ENCODE measurements at regions not wholly inside any gene's neighbourhood (a gene's known extent, or its start where the extent isn't known, plus 50 kb on each side); places are given as distances from the start of the nearest gene placed in this dataset.

DNA sequence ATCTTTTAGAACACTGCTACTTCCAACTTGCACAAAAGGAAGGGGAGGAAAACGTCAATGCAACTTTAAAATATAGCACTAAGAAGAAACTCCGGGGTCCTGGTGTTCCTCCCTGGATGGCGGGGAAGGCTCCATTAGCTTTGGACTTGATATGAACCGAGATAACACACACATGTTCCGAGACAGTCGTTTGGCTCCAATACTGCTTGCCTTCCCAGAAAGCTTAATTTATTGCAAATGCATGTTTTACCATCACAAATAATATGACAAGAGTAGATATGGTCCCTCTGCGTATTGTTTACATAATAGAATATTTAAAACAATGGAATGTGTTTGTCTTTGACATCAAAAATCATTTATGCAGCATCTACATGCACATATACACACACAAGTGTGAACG lies 87.6 kb upstream of the CLMN start:
- TF ChIP-seq, protein P1, sequence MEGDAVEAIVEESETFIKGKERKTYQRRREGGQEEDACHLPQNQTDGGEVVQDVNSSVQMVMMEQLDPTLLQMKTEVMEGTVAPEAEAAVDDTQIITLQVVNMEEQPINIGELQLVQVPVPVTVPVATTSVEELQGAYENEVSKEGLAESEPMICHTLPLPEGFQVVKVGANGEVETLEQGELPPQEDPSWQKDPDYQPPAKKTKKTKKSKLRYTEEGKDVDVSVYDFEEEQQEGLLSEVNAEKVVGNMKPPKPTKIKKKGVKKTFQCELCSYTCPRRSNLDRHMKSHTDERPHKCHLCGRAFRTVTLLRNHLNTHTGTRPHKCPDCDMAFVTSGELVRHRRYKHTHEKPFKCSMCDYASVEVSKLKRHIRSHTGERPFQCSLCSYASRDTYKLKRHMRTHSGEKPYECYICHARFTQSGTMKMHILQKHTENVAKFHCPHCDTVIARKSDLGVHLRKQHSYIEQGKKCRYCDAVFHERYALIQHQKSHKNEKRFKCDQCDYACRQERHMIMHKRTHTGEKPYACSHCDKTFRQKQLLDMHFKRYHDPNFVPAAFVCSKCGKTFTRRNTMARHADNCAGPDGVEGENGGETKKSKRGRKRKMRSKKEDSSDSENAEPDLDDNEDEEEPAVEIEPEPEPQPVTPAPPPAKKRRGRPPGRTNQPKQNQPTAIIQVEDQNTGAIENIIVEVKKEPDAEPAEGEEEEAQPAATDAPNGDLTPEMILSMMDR (IDR thresholded peaks at IDR 0.05; ENCODE audit: borderline replicate concordance, extremely low read depth, insufficient read depth), result no peak
- FAIRE-seq (no peak), DNase-seq (peak in 3 of 5 donors; percentile 44 to 83 (median 74))

DNA sequence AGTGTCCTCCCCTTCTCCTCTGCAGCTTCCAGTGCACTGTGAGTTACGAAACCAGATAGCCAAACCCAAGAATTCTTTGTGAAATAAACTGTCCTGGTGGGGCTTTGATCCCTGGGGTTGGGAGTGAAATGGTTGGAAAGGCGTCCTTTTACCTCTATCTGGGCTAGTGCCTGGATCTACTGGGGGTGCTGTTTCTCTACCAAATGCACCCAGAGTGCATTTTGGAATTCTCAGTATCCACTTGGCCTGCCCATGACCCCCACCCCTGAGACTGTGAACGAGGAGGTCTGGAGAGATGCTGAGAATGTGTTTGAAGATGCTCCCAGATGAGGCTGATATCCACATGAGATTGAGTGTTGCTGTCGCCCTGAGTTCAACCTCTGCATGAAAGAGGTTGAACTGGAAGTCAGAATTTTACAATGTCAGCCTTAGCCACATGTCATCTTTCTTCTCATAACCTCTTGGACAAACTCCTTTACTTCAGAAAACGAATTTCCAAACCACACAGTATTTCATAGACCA lies 87.1 kb upstream of the CLMN start:
- H3K9ac ChIP-seq (ENCODE audit: low read length in 3 of 3), result no peak overlapping the region
- FAIRE-seq (no peak), DNase-seq (peak in 2 of 5 donors; percentile 20 to 52)
- intact Hi-C loops (cut with DNase I), result no loop called here
- H3K4me3 ChIP-seq (ENCODE audit: low read length in 3 of 3), result no peak overlapping the region
- H3K9me3 ChIP-seq (ENCODE audit: control insufficient read depth in 2 of 3, insufficient read depth in 1 of 3, low read length in 3 of 3), result no peaks in the 10 kb centered on the region
- H3K27ac ChIP-seq (ENCODE audit: low read depth in 2 of 2, low read length in 2 of 2), result peak overlapping the region; percentile 8 to 82
- H3K36me3 ChIP-seq (ENCODE audit: control insufficient read depth in 2 of 3, insufficient read depth in 3 of 3, low read length in 3 of 3), result no peaks in the 10 kb centered on the region
- H3K4me1 ChIP-seq (ENCODE audit: control insufficient read depth in 2 of 3, insufficient read depth in 2 of 3, low read depth in 1 of 3, low read length in 3 of 3), result peaks cover 4 to 13% (median 4%) of the 10 kb centered on the region in 3 donors
- TF ChIP-seq, protein P1 (IDR thresholded peaks at IDR 0.05; ENCODE audit: borderline replicate concordance, extremely low read depth, insufficient read depth), result no peak
- no peaks in the 10 kb centered on the region for H3K27me3 ChIP-seq (ENCODE audit: control insufficient read depth, insufficient read depth, low read length)

More for the DNA sequence above, 87.6 kb upstream of the CLMN start:
- no peaks in the 10 kb centered on the region for H3K36me3 ChIP-seq (ENCODE audit: control insufficient read depth in 2 of 3, insufficient read depth in 3 of 3, low read length in 3 of 3)
- H3K4me3 ChIP-seq (ENCODE audit: low read length in 3 of 3), result no peak overlapping the region
- H3K4me1 ChIP-seq (ENCODE audit: control insufficient read depth in 2 of 3, insufficient read depth in 2 of 3, low read depth in 1 of 3, low read length in 3 of 3), result peaks cover 4 to 13% (median 4%) of the 10 kb centered on the region in 3 donors
- no peaks in the 10 kb centered on the region for H3K27me3 ChIP-seq (ENCODE audit: control insufficient read depth, insufficient read depth, low read length)
- H3K9me3 ChIP-seq (ENCODE audit: control insufficient read depth in 2 of 3, insufficient read depth in 1 of 3, low read length in 3 of 3), result no peaks in the 10 kb centered on the region
- intact Hi-C loops (cut with DNase I), result no loop called here
- no peak overlapping the region for H3K9ac ChIP-seq (ENCODE audit: low read length in 3 of 3)
- peak overlapping the region in 1 of 2 donors; percentile 26 for H3K27ac ChIP-seq (ENCODE audit: low read depth in 2 of 2, low read length in 2 of 2)

DNA sequence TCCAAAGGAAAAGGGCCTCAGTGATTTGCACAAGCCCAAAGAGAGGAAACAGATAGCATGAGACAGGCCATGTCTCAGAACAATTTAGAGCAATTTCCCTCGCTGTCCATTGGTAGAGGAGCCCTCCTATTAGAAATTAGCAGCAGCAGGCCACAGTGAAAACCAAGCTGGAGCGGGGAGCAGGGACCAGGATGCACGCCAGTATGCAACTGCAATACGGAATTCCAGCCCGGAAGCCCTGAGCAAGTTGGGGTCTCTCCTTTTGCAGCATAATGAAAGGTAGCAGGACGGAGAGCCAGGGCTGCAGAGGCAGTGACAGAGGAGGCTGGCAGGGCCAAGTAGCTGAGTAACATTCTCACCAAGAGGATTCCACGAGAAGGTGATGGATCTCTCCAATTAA lies 84.9 kb upstream of the CLMN start:
- Histone ChIP-seq H3K9ac (ENCODE audit: low read length in 3 of 3) (no peak overlapping the region), H3K36me3 (ENCODE audit: control insufficient read depth in 2 of 3, insufficient read depth in 3 of 3, low read length in 3 of 3) (no peaks in the 10 kb centered on the region), H3K4me3 (ENCODE audit: low read length in 3 of 3) (no peak overlapping the region), H3K27ac (ENCODE audit: low read depth in 2 of 2, low read length in 2 of 2) (no peak overlapping the region), H3K27me3 (ENCODE audit: control insufficient read depth, insufficient read depth, low read length) (no peaks in the 10 kb centered on the region), H3K4me1 (ENCODE audit: control insufficient read depth in 2 of 3, insufficient read depth in 2 of 3, low read depth in 1 of 3, low read length in 3 of 3) (peaks cover 4 to 13% (median 4%) of the 10 kb centered on the region in 3 donors), H3K9me3 (ENCODE audit: control insufficient read depth in 2 of 3, insufficient read depth in 1 of 3, low read length in 3 of 3) (no peaks in the 10 kb centered on the region)
- DNase-seq, result no peak
- no peak for FAIRE-seq
- intact Hi-C loops (cut with DNase I), result no loop called here
- TF ChIP-seq, protein P1 (IDR thresholded peaks at IDR 0.05; ENCODE audit: borderline replicate concordance, extremely low read depth, insufficient read depth), result no peak

DNA sequence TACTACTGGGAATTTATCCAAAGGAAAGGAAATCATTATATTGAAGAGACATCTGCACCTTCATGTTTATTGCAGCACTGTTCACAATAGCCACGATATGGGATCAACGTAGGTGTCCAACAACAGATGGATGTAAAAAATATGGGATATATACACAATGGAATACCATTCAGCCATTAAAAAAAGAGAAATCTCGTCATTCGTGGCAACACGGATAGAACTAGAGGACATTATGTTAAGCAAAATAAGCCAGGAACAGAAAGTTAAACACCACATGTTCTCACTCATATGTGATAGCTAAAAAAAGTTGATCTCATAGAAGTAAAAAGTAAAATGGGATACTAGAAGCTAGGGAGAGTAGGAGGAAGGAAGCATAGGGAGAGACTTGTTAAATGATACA lies 82.9 kb upstream of the CLMN start:
- intact Hi-C loops (cut with DNase I), result no loop called here
- no peak for FAIRE-seq
- Histone ChIP-seq H3K9me3 (ENCODE audit: control insufficient read depth in 2 of 3, insufficient read depth in 1 of 3, low read length in 3 of 3) (no peaks in the 10 kb centered on the region), H3K27ac (ENCODE audit: low read depth in 2 of 2, low read length in 2 of 2) (no peak overlapping the region), H3K9ac (ENCODE audit: low read length in 3 of 3) (no peak overlapping the region), H3K4me3 (ENCODE audit: low read length in 3 of 3) (no peak overlapping the region), H3K27me3 (ENCODE audit: control insufficient read depth, insufficient read depth, low read length) (no peaks in the 10 kb centered on the region), H3K36me3 (ENCODE audit: control insufficient read depth in 2 of 3, insufficient read depth in 3 of 3, low read length in 3 of 3) (no peaks in the 10 kb centered on the region), H3K4me1 (ENCODE audit: control insufficient read depth in 2 of 3, insufficient read depth in 2 of 3, low read depth in 1 of 3, low read length in 3 of 3) (peaks cover 0 to 3% (median under 1%) of the 10 kb centered on the region in 3 donors)
- TF ChIP-seq, protein P1 (IDR thresholded peaks at IDR 0.05; ENCODE audit: borderline replicate concordance, extremely low read depth, insufficient read depth), result no peak
- DNase-seq, result no peak

Data from kidney (tissue), 13 donors.